Uterus (tissue), 2 donors: ENCODE measurements at regions not wholly inside any gene's neighbourhood (a gene's known extent, or its start where the extent isn't known, plus 50 kb on each side); places are given as distances from the start of the nearest gene placed in this dataset.

ENCODE experiments used
- CTCF ChIP-seq, 4 experiments: fragments of 200-600 bp in 2 of 4; fragments of 450-650 bp in 2 of 4; sonication (generic) in 2 of 4; IDR thresholded peaks; one replicate each; pipeline ENCODE4 v1.5.1; 2016 to 2019; ENCODE audit warnings: antibody characterized with exemption in 4 of 4, mild to moderate bottlenecking in 2 of 4, moderate library complexity in 1 of 4
- POLR2A ChIP-seq, 2 donors: fragments of 450-650 bp; IDR thresholded peaks; one replicate each; pipeline ENCODE4 v1.6.1; 2016; ENCODE audit warnings: antibody characterized with exemption in 2 of 2, mild to moderate bottlenecking in 1 of 2, moderate library complexity in 1 of 2

GRCh38 chr2:56500317-56500716, 316.5 kb downstream of the CCDC85A start:
- TF ChIP-seq CTCF (IDR thresholded peaks at IDR 0.05): no peak
- no peak for TF ChIP-seq POLR2A (IDR thresholded peaks at IDR 0.05)
